ENCODE measurements at regions not wholly inside any gene's neighbourhood (a gene's known extent, or its start where the extent isn't known, plus 50 kb on each side); places are given as distances from the start of the nearest gene placed in this dataset.

DNA sequence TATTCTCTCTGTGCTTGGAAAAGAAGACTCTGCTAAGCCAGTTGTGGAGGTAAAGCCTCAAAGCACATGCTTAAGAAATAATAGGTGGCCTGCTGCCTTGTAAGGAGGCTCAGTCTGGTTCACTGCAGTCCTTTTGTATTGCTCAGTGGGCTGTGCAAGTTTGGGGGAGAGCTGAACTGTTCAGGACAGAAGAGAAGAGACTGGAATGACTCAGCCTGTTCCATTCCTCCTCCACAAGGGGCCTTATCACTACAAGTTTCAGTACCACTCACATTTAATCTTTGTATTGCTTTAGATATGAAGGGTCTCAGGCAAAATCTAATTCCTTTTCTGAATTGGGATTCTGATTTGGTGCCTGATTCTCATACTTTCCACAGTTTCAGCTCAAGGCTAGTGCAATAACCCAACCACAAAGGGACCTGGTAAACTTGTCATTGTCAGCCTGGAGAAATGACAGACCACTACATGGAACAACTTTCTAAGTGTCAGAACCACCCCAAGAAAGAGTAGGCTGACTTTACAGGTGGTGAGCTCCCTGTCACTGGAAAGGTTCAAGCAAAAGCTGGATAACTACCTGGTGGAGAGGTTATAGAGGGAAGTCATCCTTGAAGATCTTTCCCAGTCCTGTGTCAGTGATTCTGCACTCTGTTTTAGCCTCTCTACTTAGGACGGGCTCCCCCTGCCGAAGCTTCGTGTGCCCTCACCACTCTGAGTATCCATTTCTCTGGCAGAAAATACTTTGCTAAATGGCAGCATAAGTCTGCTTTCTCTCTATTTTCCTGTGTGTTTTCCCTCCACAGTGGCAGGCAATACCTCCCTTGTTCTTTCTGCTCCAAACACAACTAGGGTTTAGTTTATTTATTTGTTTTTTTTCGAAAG lies 162.9 kb upstream of the GJB5 start:
- FAIRE-seq (no peak), DNase-seq (ENCODE audit: insufficient read length, low spot score) (no peak)

DNA sequence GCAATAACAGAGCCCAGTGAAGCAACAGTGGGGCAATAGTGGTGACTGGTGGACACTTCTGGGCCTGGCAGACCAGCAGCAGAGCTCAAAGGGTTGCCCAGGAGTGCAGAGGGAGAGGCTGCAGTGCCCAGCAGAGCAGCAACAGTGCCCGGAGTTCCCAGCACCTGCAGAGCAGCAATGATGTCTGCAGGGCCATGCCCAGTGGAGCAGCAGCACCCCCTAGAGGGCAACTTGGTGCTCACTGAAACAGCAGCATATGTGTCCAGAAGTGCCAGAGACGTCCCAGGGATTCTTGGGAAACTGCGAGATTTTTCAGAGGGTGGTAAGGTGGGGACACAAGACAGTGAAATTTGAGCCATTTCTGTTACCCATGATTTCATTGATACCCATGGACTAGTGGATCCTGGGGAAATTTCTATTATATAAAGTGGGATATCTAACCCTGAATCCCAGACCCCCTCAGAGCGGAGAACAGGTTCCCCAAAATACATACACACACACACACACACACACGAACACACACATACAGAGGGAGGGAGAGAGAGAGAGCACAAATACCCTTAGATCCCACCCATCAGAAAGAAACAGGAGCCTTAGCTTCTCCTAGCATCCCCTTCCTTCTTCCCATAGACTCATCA lies 156.9 kb upstream of the GJB5 start:
- no peak for TF ChIP-seq POLR2AphosphoS5 (IDR thresholded peaks at IDR 0.05; ENCODE audit: low read depth, low read length)
- no peak for TF ChIP-seq POU2F2 (IDR thresholded peaks at IDR 0.05; ENCODE audit: low read depth, low read length)
- TF ChIP-seq POLR2A (IDR thresholded peaks at IDR 0.05; ENCODE audit: low read depth, low read length) = no peak
- no peak for TF ChIP-seq TAF1 (IDR thresholded peaks at IDR 0.05; ENCODE audit: low read depth, low read length)
- TF ChIP-seq PAX5 (IDR thresholded peaks at IDR 0.05; ENCODE audit: insufficient read depth, low read length, severe bottlenecking) = no peak
- no peak for TF ChIP-seq SPI1 (IDR thresholded peaks at IDR 0.05; ENCODE audit: low read depth, low read length)
- peak; percentile 76 for FAIRE-seq

More for the DNA sequence above, 162.9 kb upstream of the GJB5 start:
- TF ChIP-seq PAX5 (IDR thresholded peaks at IDR 0.05; ENCODE audit: insufficient read depth, low read length, severe bottlenecking) (no peak), POLR2A (IDR thresholded peaks at IDR 0.05; ENCODE audit: low read depth, low read length) (no peak), POLR2AphosphoS5 (IDR thresholded peaks at IDR 0.05; ENCODE audit: low read depth, low read length) (no peak), POU2F2 (IDR thresholded peaks at IDR 0.05; ENCODE audit: low read depth, low read length) (no peak), SPI1 (IDR thresholded peaks at IDR 0.05; ENCODE audit: low read depth, low read length) (no peak), TAF1 (IDR thresholded peaks at IDR 0.05; ENCODE audit: low read depth, low read length) (no peak)

DNA sequence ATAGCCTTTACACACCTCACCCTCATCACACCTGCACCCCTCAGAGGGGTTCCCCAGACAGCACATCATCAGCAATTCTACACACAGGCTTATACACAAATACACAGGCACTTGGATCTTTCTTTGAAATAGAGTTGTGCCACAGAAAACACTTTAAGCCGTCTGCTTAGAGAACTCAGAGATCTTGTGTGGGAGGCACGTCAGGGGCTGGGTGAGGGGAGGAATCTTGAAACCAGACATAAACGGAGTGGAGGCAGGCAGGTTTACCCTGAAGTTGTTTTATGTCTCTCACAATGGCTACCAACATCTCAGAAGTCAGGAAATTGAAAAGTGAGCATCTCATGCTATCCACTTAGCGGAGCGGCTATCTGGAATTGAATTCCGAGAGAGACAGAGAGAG lies 151.9 kb upstream of the GJB5 start:
- DNase-seq (ENCODE audit: insufficient read length, low spot score) (no peak), FAIRE-seq (no peak)
- TF ChIP-seq PAX5 (IDR thresholded peaks at IDR 0.05; ENCODE audit: insufficient read depth, low read length, severe bottlenecking) = no peak
- no peak for TF ChIP-seq SPI1 (IDR thresholded peaks at IDR 0.05; ENCODE audit: low read depth, low read length)
- TF ChIP-seq POLR2AphosphoS5 (IDR thresholded peaks at IDR 0.05; ENCODE audit: low read depth, low read length) = no peak
- no peak for TF ChIP-seq POU2F2 (IDR thresholded peaks at IDR 0.05; ENCODE audit: low read depth, low read length)
- no peak for TF ChIP-seq POLR2A (IDR thresholded peaks at IDR 0.05; ENCODE audit: low read depth, low read length)
- no peak for TF ChIP-seq TAF1 (IDR thresholded peaks at IDR 0.05; ENCODE audit: low read depth, low read length)

More for the DNA sequence above, 156.9 kb upstream of the GJB5 start:
- peak; percentile 58 for DNase-seq (ENCODE audit: insufficient read length, low spot score)

DNA sequence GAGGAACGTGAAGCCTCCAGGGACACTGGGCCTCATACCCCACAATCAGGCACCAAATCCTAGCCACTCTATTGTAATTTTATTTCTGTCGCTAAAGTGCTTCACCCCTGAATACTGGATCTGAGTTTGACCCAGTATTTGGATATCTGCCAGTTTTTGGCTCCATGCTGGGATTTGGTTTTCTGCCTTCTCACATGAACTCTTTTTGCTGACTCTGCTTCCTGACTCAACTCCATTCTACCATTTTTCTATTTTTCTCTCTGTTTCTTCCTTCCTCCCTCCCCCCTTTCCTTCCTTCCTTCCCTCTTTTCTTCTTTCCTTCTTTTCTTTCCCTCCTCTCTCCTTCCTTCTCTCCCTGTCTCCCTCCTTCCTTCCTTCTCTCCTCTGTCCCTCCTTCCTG lies 151.3 kb upstream of the GJB5 start:
- DNase-seq (ENCODE audit: insufficient read length, low spot score) (no peak), FAIRE-seq (no peak)
- TF ChIP-seq PAX5 (IDR thresholded peaks at IDR 0.05; ENCODE audit: insufficient read depth, low read length, severe bottlenecking) (no peak), POLR2AphosphoS5 (IDR thresholded peaks at IDR 0.05; ENCODE audit: low read depth, low read length) (no peak), POLR2A (IDR thresholded peaks at IDR 0.05; ENCODE audit: low read depth, low read length) (no peak), POU2F2 (IDR thresholded peaks at IDR 0.05; ENCODE audit: low read depth, low read length) (no peak), TAF1 (IDR thresholded peaks at IDR 0.05; ENCODE audit: low read depth, low read length) (no peak)

DNA sequence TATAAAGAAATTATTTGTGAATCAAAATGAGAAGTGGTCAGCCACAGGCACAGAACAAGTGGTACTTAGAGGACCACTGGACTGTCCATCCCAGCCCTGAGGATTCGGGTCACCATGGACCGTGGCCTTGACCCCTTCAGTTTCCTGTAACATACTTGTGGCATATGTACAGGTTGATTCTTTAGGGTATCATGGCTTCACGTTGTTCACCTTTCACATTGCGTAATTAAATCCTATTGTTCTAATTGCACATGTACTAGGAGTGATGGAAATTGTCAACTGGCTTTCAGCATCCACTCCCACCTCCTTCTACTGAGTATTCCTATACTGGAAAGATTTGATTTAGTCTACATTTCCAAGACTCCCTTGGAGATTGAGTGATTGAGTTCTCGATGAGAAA lies 148.3 kb upstream of the GJB5 start:
- no peak for FAIRE-seq
- DNase-seq (ENCODE audit: insufficient read length, low spot score) = no peak
- TF ChIP-seq SPI1 (IDR thresholded peaks at IDR 0.05; ENCODE audit: low read depth, low read length) (no peak), TAF1 (IDR thresholded peaks at IDR 0.05; ENCODE audit: low read depth, low read length) (no peak), POLR2A (IDR thresholded peaks at IDR 0.05; ENCODE audit: low read depth, low read length) (no peak), POLR2AphosphoS5 (IDR thresholded peaks at IDR 0.05; ENCODE audit: low read depth, low read length) (no peak), POU2F2 (IDR thresholded peaks at IDR 0.05; ENCODE audit: low read depth, low read length) (no peak), PAX5 (IDR thresholded peaks at IDR 0.05; ENCODE audit: insufficient read depth, low read length, severe bottlenecking) (no peak)

DNA sequence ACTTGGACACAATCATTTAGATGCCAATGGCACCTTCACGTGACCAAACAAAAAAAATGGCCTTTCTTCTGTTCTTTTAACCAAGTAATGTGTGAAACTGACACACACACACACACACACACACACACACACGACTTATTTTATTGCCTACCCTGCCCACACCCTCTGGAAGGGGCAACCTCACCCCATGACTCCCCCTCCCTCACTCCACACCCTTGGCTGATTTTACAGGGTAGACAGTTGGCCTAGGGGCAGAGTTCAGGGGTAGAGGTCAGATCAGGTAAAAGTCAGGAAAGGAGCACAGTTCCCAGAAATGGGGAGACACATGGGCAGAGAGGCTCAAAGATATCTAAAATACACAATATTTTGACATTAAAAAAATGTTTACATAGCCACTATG lies 144.8 kb upstream of the GJB5 start:
- FAIRE-seq (no peak), DNase-seq (ENCODE audit: insufficient read length, low spot score) (no peak)
- no peak for TF ChIP-seq TAF1 (IDR thresholded peaks at IDR 0.05; ENCODE audit: low read depth, low read length)
- TF ChIP-seq POLR2A (IDR thresholded peaks at IDR 0.05; ENCODE audit: low read depth, low read length) = no peak
- no peak for TF ChIP-seq POLR2AphosphoS5 (IDR thresholded peaks at IDR 0.05; ENCODE audit: low read depth, low read length)
- no peak for TF ChIP-seq POU2F2 (IDR thresholded peaks at IDR 0.05; ENCODE audit: low read depth, low read length)
- TF ChIP-seq PAX5 (IDR thresholded peaks at IDR 0.05; ENCODE audit: insufficient read depth, low read length, severe bottlenecking) = no peak
- TF ChIP-seq SPI1 (IDR thresholded peaks at IDR 0.05; ENCODE audit: low read depth, low read length) = no peak

DNA sequence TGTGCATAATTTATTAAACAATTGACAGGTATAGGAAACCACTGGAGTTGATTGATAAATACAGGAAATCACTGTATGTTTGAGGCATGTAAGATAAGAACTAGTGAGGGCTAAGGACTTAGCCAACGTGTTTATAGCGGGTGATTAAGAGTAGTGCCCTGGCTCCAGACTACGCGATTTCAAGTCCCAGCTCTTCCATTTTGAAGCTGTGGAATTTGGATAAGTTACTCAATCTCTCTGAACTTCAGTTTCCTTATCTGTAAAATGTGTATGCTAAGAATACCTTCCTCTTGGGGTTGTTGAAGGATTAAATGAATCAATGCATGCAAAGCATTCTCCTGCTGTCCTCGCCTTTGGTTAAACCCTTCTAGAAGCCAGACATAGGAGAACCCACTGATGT lies 143.3 kb upstream of the GJB5 start:
- TF ChIP-seq PAX5 (IDR thresholded peaks at IDR 0.05; ENCODE audit: insufficient read depth, low read length, severe bottlenecking) (no peak), TAF1 (IDR thresholded peaks at IDR 0.05; ENCODE audit: low read depth, low read length) (no peak)
- FAIRE-seq (no peak), DNase-seq (ENCODE audit: insufficient read length, low spot score) (no peak)

DNA sequence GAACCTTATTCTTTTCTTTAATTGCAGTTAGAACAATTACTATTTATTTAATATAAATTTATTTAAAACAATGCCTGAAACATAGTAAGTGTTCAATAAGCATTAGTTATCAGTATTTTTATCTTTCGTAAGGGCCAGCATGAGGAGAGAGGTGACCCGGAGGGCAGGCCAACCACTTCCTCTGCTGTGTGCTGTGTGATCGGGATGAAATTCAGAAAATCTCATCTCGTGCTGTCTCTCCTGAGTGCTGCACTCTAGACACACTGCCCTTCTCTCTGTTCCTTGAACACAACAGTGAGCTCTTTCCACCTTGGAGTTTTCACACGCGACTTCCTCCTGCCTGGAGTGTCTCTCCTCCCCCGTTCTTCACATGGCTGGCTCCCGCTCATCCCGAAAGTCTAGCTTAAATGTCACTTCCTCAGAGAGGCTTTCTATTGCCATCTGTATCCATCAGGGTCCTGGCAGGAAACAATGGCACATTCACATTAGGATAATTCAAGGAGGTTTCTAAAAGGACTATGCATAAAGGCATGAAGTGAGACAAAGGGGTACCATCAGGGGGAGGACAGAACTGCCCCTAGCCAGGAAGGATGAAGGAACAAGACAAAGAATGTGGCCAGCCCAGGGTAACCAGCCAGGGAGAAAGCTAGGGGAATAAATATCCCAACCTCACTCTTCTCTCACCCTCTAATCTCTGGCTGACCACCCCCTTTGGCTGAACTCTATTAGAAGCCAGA lies 142.6 kb upstream of the GJB5 start:
- FAIRE-seq (no peak), DNase-seq (ENCODE audit: insufficient read length, low spot score) (no peak)
- TF ChIP-seq POLR2A (IDR thresholded peaks at IDR 0.05; ENCODE audit: low read depth, low read length) = no peak
- TF ChIP-seq POU2F2 (IDR thresholded peaks at IDR 0.05; ENCODE audit: low read depth, low read length) = no peak
- no peak for TF ChIP-seq TAF1 (IDR thresholded peaks at IDR 0.05; ENCODE audit: low read depth, low read length)
- TF ChIP-seq PAX5 (IDR thresholded peaks at IDR 0.05; ENCODE audit: insufficient read depth, low read length, severe bottlenecking) = no peak
- TF ChIP-seq SPI1 (IDR thresholded peaks at IDR 0.05; ENCODE audit: low read depth, low read length) = no peak
- no peak for TF ChIP-seq POLR2AphosphoS5 (IDR thresholded peaks at IDR 0.05; ENCODE audit: low read depth, low read length)

All from GM12891 (cell line).